H1 (cell line): ENCODE measurements at regions not wholly inside any gene's neighbourhood (a gene's known extent, or its start where the extent isn't known, plus 50 kb on each side); places are given as distances from the start of the nearest gene placed in this dataset.

Source experiments
- CBX5 ChIP-seq: fragments of 300-800, 300-1000 bp; sonication (generic); IDR thresholded peaks from 2 replicates; pipeline ENCODE4 v1.7.1; 2016; ENCODE audit warnings: antibody characterized with exemption, low read length, low read depth
- CEBPB ChIP-seq: IDR thresholded peaks from 2 replicates; pipeline ENCODE4 v1.6.1; 2012; ENCODE audit warnings: low read depth, low read length
- CTCF ChIP-seq, 3 experiments: IDR thresholded peaks; 1 replicate in 2 of 3; 2 replicates in 1 of 3; pipeline versions ENCODE4 v1.5.1 to v1.6.1; 2011; ENCODE audit warnings: low read length in 3 of 3, mild to moderate bottlenecking in 3 of 3, inconsistent platforms in 2 of 3, low read depth in 1 of 3, moderate library complexity in 1 of 3; ENCODE audit not compliant: insufficient read depth in 1 of 3; ENCODE audit errors: control extremely low read depth in 1 of 3
- EP300 ChIP-seq, 2 experiments: IDR thresholded peaks; 1 replicate in 1 of 2; 2 replicates in 1 of 2; pipeline ENCODE4 v1.6.1; 2011 to 2012; ENCODE audit warnings: low read depth in 2 of 2, low read length in 2 of 2, mild to moderate bottlenecking in 2 of 2, borderline replicate concordance in 1 of 2, inconsistent platforms in 1 of 2, moderate library complexity in 1 of 2
- EZH2 ChIP-seq: fragments of 200-600 bp; sonication (generic); IDR thresholded peaks from 2 replicates; pipeline ENCODE4 v1.7.1; 2012; ENCODE audit warnings: low read depth, mild to moderate bottlenecking, moderate library complexity, low read length, inconsistent platforms; ENCODE audit not compliant: severe bottlenecking
- HDAC6 ChIP-seq: IDR thresholded peaks from one replicate; pipeline ENCODE4 v1.7.1; 2012; ENCODE audit warnings: low read depth, mild to moderate bottlenecking, inconsistent platforms, low read length, moderate library complexity
- NANOG ChIP-seq: IDR thresholded peaks from 2 replicates; pipeline ENCODE4 v1.6.1; 2011; ENCODE audit warnings: low read length, low read depth, mild to moderate bottlenecking, inconsistent platforms; ENCODE audit not compliant: insufficient read depth, poor library complexity, severe bottlenecking
- PHF8 ChIP-seq: fragments of 200-600 bp; sonication (generic); conservative IDR thresholded peaks from 2 replicates; pipeline ENCODE4 v1.7.1; 2012; ENCODE audit warnings: low read depth, mild to moderate bottlenecking, inconsistent platforms, low read length, moderate library complexity
- POLR2A ChIP-seq, 2 experiments: IDR thresholded peaks; 1 replicate in 1 of 2; 2 replicates in 1 of 2; pipeline ENCODE4 v1.6.1; 2011; ENCODE audit warnings: low read depth in 2 of 2, low read length in 2 of 2, mild to moderate bottlenecking in 2 of 2; ENCODE audit errors: control extremely low read depth in 1 of 2
- POLR2AphosphoS5 ChIP-seq: IDR thresholded peaks from 2 replicates; pipeline ENCODE4 v1.6.1; 2011; ENCODE audit warnings: low read depth, low read length
- RBBP5 ChIP-seq: IDR thresholded peaks from 2 replicates; pipeline ENCODE4 v1.7.1; 2012; ENCODE audit warnings: low read depth, mild to moderate bottlenecking, inconsistent platforms, low read length, moderate library complexity, borderline replicate concordance
- SP1 ChIP-seq: IDR thresholded peaks from 2 replicates; pipeline ENCODE4 v1.6.1; 2011; ENCODE audit warnings: low read depth, low read length

GRCh38 chr3:164224126-164224525, 854.2 kb downstream of the SI start:
- TF ChIP-seq POLR2AphosphoS5 (no peak), CEBPB (no peak), CBX5 (no peak), EP300 (IDR thresholded peaks at IDR 0.05; ENCODE audit: borderline replicate concordance in 1 of 2, low read depth in 2 of 2, low read length in 2 of 2) (no peak), CTCF (IDR thresholded peaks at IDR 0.05; ENCODE audit: control extremely low read depth in 1 of 3, insufficient read depth in 1 of 3, low read depth in 1 of 3, low read length in 3 of 3) (no peak), POLR2A (IDR thresholded peaks at IDR 0.05; ENCODE audit: control extremely low read depth in 1 of 2, low read depth in 2 of 2, low read length in 2 of 2) (no peak), SP1 (no peak), HDAC6 (no peak), RBBP5 (no peak), PHF8 (no peak), EZH2 (no peak), NANOG (no peak)
